ENCODE measurements at regions not wholly inside any gene's neighbourhood (a gene's known extent, or its start where the extent isn't known, plus 50 kb on each side); places are given as distances from the start of the nearest gene placed in this dataset.

- Histone ChIP-seq H3K4me3 (no peak overlapping the region), H3K27me3 (no peaks in the 10 kb centered on the region), H3K4me1 (peaks cover 0 to 11% (median 0%) of the 10 kb centered on the region in 4 donors), H3K27ac (no peak overlapping the region), H3K36me3 (no peaks in the 10 kb centered on the region), H3K9me3 (no peaks in the 10 kb centered on the region)
- DNase-seq = peak in 1 of 3 donors; percentile 33
- TF ChIP-seq POLR2A (IDR thresholded peaks at IDR 0.05) = no peak
- TF ChIP-seq CTCF (IDR thresholded peaks at IDR 0.05) = no peak
Observed at GRCh38 chr1:47579809-47580208, 142.0 kb downstream of the FOXD2 start.

DNA sequence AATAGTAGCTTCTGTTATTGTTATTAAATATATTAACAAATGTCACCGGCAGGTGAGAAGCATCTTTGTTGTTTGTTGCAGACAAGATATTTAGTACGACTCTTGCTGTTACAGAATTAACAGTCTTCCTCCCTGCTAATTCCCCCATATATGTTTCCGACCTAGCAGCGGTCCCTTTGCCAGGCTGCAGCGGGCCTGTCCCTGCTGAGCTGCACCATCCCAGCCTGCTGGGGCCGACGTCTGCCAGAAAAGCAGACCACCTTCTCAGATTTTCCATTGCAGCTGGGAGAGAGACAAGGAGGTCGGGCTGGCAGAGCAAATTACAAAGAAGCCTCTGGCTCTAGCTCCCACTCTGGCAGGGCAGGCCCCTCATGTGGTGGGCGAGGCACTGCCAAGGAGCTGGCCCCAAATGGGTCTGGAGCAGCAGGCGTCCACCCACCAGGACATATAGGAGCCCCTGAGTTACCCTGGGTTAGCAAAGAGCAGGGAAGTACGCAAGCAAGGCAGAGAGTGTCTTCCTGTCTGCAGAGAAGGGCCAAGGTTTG, 142.7 kb downstream of the FOXD2 start:
- DNase-seq = peak in 2 of 3 donors; percentile 33 to 34
- Histone ChIP-seq H3K36me3 (no peaks in the 10 kb centered on the region), H3K4me1 (peaks cover 0 to 11% (median 0%) of the 10 kb centered on the region in 4 donors), H3K27me3 (no peaks in the 10 kb centered on the region), H3K9me3 (no peaks in the 10 kb centered on the region), H3K27ac (no peak overlapping the region), H3K4me3 (no peak overlapping the region)
- TF ChIP-seq POLR2A (IDR thresholded peaks at IDR 0.05) = no peak
- no peak for TF ChIP-seq CTCF (IDR thresholded peaks at IDR 0.05)

- Histone ChIP-seq H3K4me3 (no peak overlapping the region), H3K9me3 (no peaks in the 10 kb centered on the region), H3K4me1 (peaks cover 0 to 8% (median 0%) of the 10 kb centered on the region in 4 donors), H3K36me3 (no peaks in the 10 kb centered on the region), H3K27ac (no peak overlapping the region), H3K27me3 (no peaks in the 10 kb centered on the region)
- TF ChIP-seq CTCF (IDR thresholded peaks at IDR 0.05) (no peak), POLR2A (IDR thresholded peaks at IDR 0.05) (no peak)
- peak in 2 of 3 donors; percentile 15 to 40 for DNase-seq
Observed at GRCh38 chr1:47582891-47583608, 145.2 kb downstream of the FOXD2 start.

GRCh38 chr1:47584249-47584648, 146.4 kb downstream of the FOXD2 start:
- Histone ChIP-seq H3K27me3 (no peaks in the 10 kb centered on the region), H3K27ac (no peak overlapping the region), H3K4me1 (no peaks in the 10 kb centered on the region), H3K4me3 (no peak overlapping the region), H3K9me3 (no peaks in the 10 kb centered on the region), H3K36me3 (no peaks in the 10 kb centered on the region)
- TF ChIP-seq POLR2A (IDR thresholded peaks at IDR 0.05) = no peak
- TF ChIP-seq CTCF (IDR thresholded peaks at IDR 0.05) = no peak
- DNase-seq = peak in 2 of 3 donors; percentile 23 to 26

GRCh38 chr1:47585141-47585902, 147.5 kb downstream of the FOXD2 start:
- DNase-seq = peak in 2 of 3 donors; percentile 2 to 5
- TF ChIP-seq CTCF (IDR thresholded peaks at IDR 0.05) = no peak
- TF ChIP-seq POLR2A (IDR thresholded peaks at IDR 0.05) = no peak

More at GRCh38 chr1:47585141-47585902, 147.5 kb downstream of the FOXD2 start:
- Histone ChIP-seq H3K4me3 (no peak overlapping the region), H3K27ac (no peak overlapping the region), H3K9me3 (no peaks in the 10 kb centered on the region), H3K27me3 (no peaks in the 10 kb centered on the region), H3K4me1 (no peaks in the 10 kb centered on the region), H3K36me3 (no peaks in the 10 kb centered on the region)

Measured in Peyer's patch (tissue), 4 donors.